ENCODE measurements at regions not wholly inside any gene's neighbourhood (a gene's known extent, or its start where the extent isn't known, plus 50 kb on each side); places are given as distances from the start of the nearest gene placed in this dataset.
A peak's percentile ranks its signal among the peaks of the same experiment; 100 is the strongest.

DNA sequence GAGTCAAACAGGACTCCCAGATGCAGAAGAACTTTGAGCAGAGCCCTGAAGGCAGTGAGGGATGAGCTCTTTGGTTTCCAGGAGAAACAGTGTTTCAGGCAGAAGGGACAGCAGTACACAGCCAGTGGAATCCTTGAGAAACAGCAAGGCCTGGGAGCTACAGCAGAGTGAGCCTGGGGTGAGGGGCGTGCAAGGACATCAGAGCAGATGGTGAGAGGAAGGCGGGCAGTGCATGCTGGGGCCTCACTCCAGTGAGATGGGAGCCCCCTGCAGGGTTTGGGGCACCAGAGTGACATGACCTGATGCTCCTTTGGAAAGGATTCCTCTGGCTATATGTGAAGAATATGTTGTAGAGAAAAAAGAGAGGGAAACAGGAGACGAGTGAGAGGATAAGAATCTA lies 98.1 kb upstream of the EGFL6 start:
- no peak for DNase-seq
- intact Hi-C loops (cut with DNase I, micrococcal nuclease), result no loop called here
- TF ChIP-seq, protein P1, sequence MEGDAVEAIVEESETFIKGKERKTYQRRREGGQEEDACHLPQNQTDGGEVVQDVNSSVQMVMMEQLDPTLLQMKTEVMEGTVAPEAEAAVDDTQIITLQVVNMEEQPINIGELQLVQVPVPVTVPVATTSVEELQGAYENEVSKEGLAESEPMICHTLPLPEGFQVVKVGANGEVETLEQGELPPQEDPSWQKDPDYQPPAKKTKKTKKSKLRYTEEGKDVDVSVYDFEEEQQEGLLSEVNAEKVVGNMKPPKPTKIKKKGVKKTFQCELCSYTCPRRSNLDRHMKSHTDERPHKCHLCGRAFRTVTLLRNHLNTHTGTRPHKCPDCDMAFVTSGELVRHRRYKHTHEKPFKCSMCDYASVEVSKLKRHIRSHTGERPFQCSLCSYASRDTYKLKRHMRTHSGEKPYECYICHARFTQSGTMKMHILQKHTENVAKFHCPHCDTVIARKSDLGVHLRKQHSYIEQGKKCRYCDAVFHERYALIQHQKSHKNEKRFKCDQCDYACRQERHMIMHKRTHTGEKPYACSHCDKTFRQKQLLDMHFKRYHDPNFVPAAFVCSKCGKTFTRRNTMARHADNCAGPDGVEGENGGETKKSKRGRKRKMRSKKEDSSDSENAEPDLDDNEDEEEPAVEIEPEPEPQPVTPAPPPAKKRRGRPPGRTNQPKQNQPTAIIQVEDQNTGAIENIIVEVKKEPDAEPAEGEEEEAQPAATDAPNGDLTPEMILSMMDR (IDR thresholded peaks at IDR 0.05), result no peak
- Histone ChIP-seq H3K4me3 (no peak overlapping the region), H3K4me1 (ENCODE audit: low read depth) (no peaks in the 10 kb centered on the region), H3K36me3 (ENCODE audit: low read depth) (no peaks in the 10 kb centered on the region), H3K9me3 (no peaks in the 10 kb centered on the region)
- no peak for ATAC-seq

- Histone ChIP-seq H3K4me3 (no peak overlapping the region), H3K36me3 (ENCODE audit: low read depth) (no peaks in the 10 kb centered on the region), H3K4me1 (ENCODE audit: low read depth) (no peaks in the 10 kb centered on the region), H3K9me3 (no peaks in the 10 kb centered on the region)
- DNase-seq (no peak), ATAC-seq (no peak)
- intact Hi-C loops (cut with DNase I, micrococcal nuclease), result no loop called here
- TF ChIP-seq, protein P1 (IDR thresholded peaks at IDR 0.05), result no peak
Observed at GRCh38 chrX:13470685-13470977, 98.8 kb upstream of the EGFL6 start.

DNA sequence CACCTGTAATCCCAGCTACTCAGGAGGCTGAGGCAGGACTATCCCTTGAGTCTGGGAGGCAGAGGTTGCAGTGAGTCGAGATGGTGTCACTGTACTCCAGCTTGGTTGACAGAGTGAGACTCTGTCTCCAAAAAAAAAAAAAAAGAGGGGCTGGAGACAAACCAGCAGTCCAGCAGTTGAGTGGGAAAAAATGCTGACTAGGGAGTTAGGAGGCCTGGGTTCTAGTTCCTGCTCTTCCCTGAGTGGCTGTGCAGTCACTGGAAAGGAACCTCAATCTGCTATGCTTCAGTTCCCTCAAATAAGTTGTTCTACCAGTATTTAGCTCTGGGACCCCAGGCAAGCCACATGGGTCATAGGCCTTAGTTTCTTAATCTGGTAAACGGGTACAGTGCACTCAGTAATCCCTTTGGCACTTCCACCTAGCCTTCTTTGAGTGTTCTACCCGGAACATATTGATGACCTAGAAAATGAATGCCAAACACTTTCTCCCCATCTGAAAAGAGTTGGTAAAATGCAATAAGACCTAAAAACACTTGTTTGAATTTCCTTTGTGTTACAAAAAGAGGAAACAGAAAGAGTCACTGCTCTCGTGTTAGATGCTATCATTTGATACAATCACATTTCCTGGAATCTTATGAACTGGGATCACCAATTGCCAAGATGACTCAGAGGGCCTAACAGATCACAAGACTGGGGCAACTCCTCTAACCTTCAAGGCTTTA lies 99.3 kb upstream of the EGFL6 start:
- Histone ChIP-seq H3K36me3 (ENCODE audit: low read depth) (no peaks in the 10 kb centered on the region), H3K4me1 (ENCODE audit: low read depth) (no peaks in the 10 kb centered on the region), H3K9me3 (no peaks in the 10 kb centered on the region), H3K4me3 (no peak overlapping the region)
- ATAC-seq (peak; percentile 60), DNase-seq (no peak)
- intact Hi-C loops (cut with DNase I, micrococcal nuclease), result no loop called here
- TF ChIP-seq, protein P1 (IDR thresholded peaks at IDR 0.05), result no peak

DNA sequence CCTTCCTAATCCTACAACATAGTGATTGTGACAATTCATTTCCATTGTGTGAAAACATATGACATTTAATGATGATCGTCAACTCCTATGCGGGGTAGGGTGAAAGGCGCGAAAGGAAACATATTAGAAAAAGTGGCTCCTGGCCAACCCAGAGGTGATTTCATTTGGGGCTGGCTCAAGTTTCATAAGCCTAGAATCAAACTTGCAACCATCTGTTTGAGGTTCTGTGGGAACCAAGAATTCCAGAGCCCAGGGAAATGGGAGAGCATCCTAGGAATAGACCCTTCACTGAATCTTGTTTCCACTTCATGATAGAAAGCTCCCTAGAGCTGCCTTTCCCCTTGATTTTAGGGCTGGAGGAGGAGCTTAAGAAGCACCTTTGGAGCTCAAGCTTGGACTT lies 101.3 kb upstream of the EGFL6 start:
- ATAC-seq, result no peak
- H3K9me3 ChIP-seq, result no peaks in the 10 kb centered on the region
- H3K4me1 ChIP-seq (ENCODE audit: low read depth), result no peaks in the 10 kb centered on the region
- no peak for DNase-seq
- no peak overlapping the region for H3K4me3 ChIP-seq
- intact Hi-C loops (cut with DNase I, micrococcal nuclease), result no loop called here
- TF ChIP-seq, protein P1 (IDR thresholded peaks at IDR 0.05), result no peak
- H3K36me3 ChIP-seq (ENCODE audit: low read depth), result no peaks in the 10 kb centered on the region

DNA sequence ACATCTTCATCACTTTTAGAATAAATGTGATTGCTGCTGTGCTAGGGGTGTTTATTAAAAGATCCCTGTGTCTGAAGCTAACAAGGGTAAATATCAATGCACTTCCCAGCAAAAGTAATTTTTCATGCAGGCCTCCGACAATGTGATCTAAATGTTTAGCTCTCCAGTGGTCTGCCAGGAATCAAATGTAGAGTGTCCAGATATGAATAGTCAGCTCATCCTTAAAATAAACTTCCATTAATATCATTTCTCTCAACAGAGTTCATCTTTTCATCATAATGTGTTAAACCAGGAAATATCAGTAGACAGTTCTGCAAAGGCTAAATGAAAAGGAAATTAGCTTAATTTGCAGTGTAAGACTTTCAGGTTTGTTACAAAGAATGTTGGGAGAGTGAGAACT lies 102.2 kb upstream of the EGFL6 start:
- no peak for DNase-seq
- intact Hi-C loops (cut with DNase I, micrococcal nuclease), result no loop called here
- ATAC-seq, result no peak
- TF ChIP-seq, protein P1 (IDR thresholded peaks at IDR 0.05), result no peak
- Histone ChIP-seq H3K4me3 (no peak overlapping the region), H3K9me3 (no peaks in the 10 kb centered on the region), H3K4me1 (ENCODE audit: low read depth) (no peaks in the 10 kb centered on the region), H3K36me3 (ENCODE audit: low read depth) (no peaks in the 10 kb centered on the region)
